Neural cell (in vitro differentiated cells): ENCODE measurements at regions not wholly inside any gene's neighbourhood (a gene's known extent, or its start where the extent isn't known, plus 50 kb on each side); places are given as distances from the start of the nearest gene placed in this dataset.

Experiments
- EP300 ChIP-seq: fragments of 450-650 bp; conservative IDR thresholded peaks from 2 replicates; pipeline ENCODE4 v1.6.1; 2014; ENCODE audit warnings: antibody characterized with exemption, mild to moderate bottlenecking, moderate library complexity; ENCODE audit not compliant: poor library complexity, severe bottlenecking
- POLR2AphosphoS5 ChIP-seq: IDR thresholded peaks from 2 replicates; pipeline ENCODE4 v1.6.1; 2012
- RAD21 ChIP-seq: fragments of 450-650 bp; conservative IDR thresholded peaks from 2 replicates; pipeline ENCODE4 v1.6.1; 2014; ENCODE audit warnings: antibody characterized with exemption, mild to moderate bottlenecking, moderate library complexity
- TF ChIP-seq, protein P1 (sequence below): fragments of 450-650 bp; IDR thresholded peaks from 2 replicates; pipeline ENCODE4 v1.5.1; 2014; ENCODE audit warnings: antibody characterized with exemption, mild to moderate bottlenecking, moderate library complexity; ENCODE audit not compliant: poor library complexity, severe bottlenecking

DNA sequence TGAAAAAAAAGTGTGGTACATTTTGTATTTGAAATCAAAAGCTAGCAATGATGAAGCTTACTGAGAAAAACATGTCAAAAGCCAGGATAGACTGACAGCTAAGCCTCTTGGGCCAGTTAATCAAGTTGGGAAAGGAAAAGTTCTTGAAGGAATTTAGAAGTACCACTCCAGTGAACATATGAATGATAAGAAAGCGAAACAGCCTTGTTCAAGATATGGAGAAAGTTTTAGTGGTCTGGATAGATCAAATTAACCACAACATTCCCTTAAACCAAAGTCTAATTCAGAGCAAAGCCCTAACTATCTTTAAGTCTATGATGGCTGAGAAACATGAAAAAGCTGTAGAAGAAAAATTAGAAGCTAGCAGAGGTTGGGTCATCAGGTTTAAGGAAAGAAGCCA lies 268.3 kb downstream of the PDHA2 start:
- TF ChIP-seq, protein P1, sequence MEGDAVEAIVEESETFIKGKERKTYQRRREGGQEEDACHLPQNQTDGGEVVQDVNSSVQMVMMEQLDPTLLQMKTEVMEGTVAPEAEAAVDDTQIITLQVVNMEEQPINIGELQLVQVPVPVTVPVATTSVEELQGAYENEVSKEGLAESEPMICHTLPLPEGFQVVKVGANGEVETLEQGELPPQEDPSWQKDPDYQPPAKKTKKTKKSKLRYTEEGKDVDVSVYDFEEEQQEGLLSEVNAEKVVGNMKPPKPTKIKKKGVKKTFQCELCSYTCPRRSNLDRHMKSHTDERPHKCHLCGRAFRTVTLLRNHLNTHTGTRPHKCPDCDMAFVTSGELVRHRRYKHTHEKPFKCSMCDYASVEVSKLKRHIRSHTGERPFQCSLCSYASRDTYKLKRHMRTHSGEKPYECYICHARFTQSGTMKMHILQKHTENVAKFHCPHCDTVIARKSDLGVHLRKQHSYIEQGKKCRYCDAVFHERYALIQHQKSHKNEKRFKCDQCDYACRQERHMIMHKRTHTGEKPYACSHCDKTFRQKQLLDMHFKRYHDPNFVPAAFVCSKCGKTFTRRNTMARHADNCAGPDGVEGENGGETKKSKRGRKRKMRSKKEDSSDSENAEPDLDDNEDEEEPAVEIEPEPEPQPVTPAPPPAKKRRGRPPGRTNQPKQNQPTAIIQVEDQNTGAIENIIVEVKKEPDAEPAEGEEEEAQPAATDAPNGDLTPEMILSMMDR = no peak
- TF ChIP-seq POLR2AphosphoS5 = no peak
- no peak for TF ChIP-seq RAD21
- TF ChIP-seq EP300 = no peak
